GM21825 (cell line): ENCODE measurements at regions not wholly inside any gene's neighbourhood (a gene's known extent, or its start where the extent isn't known, plus 50 kb on each side); places are given as distances from the start of the nearest gene placed in this dataset.
"Not testable (repeated sequence)": the region's sequence is repeated elsewhere in the genome, so short reads cannot be mapped to it uniquely, and the experiment has no call there.

ENCODE experiments used
- ATAC-seq: cut with Tn5 transposase; IDR thresholded peaks from one replicate; pipeline ENCODE4 v1.9.1; 2021; ENCODE audit warnings: mild to moderate bottlenecking, moderate library complexity; ENCODE audit not compliant: unreplicated experiment

DNA sequence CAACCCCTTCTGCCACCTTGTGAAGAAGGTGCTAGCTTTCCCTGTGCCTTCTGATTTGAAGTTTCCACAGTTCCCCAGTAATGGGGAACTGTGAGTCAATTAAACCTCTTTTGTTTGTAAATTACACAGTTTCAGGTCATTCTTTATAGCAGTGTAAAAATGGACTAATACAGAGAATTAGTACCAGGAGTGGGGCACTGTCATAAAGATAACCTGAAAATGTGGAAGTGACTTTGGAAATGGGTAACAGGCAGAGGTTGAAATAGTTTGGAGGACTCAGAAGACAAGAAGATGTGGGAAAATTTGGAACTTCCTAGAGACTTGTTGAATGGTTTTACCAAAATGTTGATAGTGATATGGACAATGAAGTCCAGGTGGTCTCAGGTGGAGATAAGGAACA is 131.0 kb upstream of the HAND2 start:
- no peak for ATAC-seq

DNA sequence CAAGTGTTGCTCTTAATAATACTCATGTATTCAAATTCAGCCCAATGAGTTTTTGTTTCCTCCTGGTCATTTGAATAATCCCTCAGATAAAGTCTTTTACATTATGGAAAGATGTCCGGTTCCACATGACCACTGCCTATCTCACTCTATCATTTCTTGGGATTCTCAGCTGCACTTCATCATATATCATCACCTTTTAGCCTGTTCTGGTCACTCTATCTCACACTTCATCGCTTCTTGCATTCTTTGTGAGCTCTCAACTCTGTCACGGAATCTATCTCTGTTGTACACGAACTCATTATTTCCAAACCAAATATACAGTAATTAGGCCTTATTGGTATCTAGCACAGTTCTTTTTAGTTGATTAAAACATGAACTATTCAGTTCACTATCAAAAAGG is 126.9 kb upstream of the HAND2 start:
- ATAC-seq = no peak

DNA sequence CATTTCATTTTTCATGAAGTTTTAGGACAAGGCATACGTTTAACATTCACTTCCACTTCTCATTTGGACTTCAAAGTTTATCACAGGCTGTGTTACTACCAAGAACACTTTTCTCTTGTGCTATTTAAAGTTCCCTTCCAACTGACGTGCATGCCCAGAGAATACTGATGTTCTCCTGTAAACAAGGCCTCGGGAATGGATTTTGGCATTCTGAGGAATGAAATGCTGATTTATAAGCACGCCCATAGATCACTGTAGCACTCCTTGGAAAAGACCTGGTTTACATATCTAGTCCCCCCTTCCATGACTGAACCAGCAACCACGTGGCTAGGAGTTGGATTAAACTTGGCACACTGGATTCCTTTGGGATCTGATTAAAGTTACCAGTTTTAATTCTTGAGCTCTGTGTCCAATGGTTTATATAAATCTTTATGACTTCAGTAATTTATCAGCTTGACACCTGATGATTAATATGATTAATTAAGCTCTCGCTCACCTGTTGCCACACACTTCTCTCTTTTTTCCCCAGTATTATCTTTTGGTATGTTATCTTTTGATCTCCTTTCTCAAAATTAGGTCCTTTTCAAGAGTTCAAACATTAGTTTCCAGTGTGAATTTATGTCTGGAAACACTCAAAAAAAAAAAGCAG is 122.4 kb upstream of the HAND2 start:
- ATAC-seq = no peak

DNA sequence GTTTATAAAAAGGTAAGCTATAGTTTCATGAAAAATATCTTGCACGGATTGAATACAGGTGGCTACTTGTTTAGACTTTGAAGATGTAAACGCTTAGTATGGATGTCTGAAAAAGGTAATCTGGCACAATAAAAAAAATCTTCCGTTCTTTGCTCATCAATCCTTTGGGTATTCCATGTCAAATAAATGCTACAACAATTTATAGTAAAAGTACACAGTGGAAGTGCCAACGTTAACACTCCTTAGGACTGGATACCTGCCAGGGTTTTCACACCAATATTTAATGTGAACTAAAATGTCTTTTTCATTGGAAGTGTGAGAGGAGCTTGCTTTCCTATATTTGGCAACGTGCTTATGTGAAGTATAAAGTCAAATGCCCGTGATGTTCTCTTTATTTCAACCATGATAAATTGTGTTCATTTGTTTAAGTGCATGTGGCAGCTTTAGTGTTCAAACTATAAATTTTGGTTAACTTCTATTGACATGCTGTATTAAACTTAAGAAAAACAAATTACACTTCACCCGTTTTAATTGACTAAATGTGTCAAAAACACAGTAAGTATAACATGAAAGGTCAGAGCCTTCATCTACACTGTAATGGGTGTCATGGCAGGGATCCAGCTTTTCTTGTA is 121.7 kb upstream of the HAND2 start:
- no peak for ATAC-seq

DNA sequence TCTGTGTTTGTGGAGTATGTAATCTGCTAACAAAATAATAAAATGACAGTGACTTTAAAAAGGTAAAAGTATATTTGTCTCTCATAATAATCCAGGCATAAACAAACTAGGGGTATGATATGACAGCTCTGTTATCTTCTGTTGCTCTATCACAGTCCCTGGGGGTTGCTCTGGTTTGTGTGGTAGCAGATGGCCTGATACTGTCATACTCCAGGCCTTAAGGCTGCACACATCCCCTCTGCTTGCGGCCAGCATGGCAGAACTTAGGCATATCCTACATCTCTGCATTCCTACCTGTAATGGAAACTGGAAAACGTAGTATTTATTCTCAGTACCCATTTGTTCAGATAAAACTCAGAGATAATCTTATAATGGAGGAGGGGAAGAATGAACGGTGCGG is 117.9 kb upstream of the HAND2 start:
- ATAC-seq = no peak

DNA sequence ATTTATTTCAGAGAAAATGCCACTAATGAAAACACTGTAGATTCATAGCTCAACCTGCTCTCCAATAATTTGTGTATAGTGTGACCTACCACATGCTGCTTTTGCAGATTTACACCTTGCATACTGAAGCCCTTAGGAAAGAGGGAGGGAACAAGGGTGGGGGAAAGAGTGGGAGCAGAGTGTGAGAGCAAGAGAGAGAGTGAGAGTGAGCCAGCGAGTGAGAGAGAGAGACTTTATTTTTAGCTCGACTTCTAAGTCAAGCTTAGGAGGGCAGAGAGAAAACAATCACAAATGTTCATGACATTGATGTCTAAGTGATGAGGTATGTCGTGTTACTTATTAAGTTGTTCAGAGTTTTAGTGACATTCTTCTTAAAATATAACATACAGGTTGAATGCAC is 112.5 kb upstream of the HAND2 start:
- no peak for ATAC-seq

DNA sequence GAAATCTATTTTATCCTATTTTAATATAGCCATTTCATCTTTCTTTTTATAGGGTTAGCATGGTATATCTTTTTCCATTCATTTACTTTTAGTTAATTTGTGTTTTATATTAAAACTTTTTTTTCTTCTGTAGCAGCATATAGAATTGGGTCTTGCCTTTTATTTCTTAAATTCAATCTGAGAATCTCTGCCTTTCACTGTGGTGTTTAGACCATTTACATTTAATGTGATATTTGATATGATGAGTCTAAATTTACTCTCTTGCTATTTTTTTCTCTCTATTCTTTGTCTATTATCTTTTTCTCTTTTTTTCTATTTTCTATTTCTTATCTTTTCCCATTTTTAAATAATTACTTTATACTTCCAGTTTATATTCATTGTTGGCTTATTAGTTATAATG is 105.4 kb upstream of the HAND2 start:
- no peak for ATAC-seq

DNA sequence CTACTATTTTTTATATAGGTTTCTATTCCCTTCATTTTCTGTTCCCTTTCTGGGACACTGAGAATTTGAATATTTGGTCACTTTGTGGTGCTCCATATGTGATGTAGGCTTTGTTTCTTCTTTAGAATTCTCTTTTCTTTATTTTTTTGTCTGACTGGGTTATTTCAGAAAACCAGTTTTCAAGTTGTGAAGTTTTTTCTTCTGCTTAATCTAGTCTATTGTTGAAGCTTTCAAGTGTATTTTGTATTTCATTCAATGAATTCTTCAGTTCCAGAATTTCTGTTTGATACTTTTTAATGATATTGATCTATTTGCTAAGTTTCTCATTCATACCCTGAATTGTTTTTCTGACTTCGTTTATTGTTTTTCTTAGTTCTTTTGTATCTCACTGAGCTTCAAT is 96.2 kb upstream of the HAND2 start:
- no peak for ATAC-seq

DNA sequence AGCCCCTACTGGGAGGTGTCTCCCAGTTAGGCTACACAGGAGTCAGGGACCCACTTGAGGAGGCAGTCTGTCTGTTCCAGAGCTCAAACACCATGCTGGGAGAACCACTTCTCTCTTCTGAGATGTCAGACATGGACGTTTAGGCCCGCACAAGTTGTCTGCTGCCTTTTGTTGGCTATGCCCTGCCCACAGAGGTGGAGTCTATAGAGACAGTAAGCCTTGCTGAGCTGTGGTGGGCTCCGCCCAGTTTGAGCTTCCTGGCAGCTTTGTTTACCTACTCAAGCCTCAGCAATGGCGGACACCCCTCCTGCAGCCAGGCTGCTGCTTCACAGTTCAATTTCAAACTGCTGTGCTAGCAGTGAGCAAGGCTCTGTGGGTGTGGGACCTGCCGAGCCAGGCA is 88.6 kb upstream of the HAND2 start:
- not testable (repeated sequence) for ATAC-seq

DNA sequence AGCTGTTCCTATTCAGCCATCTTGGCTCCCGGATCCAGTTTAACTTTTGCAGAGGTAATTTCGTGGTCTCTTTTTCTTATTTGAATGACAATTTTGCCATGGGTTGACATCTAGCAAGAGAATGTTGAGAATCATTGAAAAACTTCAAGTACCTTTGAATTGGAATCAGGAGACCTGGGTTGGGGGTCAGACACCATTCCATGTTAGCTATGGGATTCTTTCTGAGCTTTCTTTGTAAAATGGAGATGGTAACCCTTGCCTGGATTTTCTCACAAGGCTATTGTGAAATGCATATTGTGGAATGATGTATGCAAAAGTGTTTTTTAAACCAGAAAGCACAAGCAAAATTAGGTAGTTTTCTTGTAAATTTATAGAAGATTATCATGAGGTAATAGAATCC is 79.1 kb upstream of the HAND2 start:
- no peak for ATAC-seq

DNA sequence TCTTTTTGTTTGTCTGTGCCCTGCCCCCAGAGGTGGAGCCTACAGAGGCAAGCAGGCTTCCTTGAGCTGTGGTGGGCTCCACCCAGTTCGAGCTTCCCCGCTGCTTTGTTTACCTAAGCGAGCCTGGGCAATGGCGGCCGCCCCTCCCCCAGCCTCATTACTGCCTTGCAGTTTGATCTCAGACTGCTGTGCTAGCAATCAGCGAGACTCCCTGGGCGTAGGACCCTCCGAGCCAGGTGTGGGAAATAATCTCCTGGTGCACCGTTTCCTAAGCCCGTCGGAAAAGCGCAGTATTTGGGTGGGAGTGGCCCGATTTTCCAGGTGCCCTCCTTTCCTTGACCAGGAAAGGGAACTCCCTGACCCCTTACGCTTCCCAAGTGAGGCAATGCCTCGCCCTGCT is 78.6 kb upstream of the HAND2 start:
- not testable (repeated sequence) for ATAC-seq

DNA sequence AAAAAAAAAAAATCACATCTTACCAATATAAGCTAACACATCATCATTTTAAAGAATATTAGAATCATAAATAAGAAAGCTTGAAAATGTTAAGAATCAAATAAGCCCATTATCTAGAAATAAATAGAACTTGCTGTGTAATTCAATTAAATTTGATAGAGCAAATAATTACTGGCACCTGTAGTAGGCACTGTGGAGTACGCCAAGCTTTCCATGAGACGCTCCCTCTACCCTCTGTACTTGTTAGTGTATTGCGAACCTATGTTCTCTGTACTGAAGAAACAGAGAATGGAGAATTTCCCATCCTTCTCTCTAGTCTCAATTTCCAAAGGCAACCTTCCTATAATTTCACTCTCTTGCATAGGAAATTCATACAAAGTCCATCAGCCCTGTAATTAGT is 61.7 kb upstream of the HAND2 start:
- no peak for ATAC-seq

DNA sequence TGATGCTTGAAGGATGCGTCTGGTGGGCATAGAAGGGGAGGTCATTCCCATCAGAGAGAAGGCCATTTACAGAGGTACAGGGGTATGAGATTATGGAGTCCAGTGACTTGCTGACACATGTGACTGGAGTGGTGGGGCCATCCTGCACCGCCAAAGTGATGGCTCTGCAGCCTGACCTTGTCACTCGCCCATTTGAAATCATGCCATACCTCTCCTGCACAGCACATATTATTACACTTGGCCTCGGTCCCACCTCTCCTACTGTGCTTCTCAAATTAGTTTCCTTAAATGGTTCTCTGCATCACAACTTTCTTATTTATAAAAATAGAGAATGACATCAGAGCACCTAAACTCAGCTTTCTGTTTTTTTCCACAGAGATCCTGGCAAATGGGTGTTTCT is 60.7 kb upstream of the HAND2 start:
- no peak for ATAC-seq

DNA sequence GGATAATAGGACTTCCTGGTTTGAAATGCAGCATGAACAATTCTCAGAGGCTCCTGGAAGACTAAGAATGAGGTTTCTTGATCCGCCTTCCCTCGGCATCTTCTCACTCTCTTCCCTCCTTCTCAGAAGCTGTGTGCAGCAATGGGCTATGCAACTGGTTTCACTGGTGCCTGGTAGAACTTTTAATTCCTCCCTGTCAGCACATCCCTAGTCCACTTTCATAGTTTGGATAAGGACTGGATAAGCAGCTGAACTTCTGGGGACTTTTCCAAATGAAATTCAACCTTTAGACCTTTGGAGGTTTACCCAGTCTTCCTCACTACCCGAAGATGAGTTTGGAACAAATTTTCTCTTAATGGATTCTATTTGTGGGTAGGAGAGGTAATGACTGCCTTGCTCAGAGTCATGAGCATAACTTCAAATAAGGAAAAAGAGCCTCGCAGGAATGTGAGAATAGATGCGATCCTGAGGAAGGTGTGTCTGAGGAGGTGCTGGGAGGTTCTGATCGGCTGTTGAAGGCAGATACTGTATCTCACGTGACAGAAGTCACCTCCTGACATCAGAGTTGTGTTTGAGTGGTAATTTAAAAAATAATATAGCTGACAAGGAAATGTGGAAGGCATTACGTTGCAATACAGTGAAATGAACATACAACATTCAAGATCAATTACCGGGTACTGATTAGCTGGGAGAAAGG is 56.0 kb upstream of the HAND2 start:
- no peak for ATAC-seq

DNA sequence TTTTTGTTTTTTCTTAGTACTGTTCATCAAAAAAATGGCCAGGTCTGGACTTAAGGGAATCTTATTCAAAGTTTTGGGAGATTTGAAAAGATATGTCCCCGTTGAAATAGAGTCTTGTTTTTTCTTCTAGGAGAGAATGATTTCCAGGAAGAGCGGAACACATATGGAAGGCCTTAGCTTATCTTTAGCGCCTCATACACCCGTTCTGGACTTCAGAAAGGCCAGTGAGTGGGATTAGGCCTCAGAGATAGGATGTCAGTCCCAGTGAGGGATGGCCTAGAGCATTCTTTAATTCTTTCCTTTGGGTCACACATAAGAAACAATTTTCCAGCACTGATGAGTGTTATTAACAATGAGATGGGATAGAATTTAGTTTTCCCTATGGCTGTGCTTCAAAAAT is 54.5 kb upstream of the HAND2 start:
- ATAC-seq = no peak
